Sigmoid colon (tissue), 4 donors: ENCODE measurements at regions not wholly inside any gene's neighbourhood (a gene's known extent, or its start where the extent isn't known, plus 50 kb on each side); places are given as distances from the start of the nearest gene placed in this dataset.

Source experiments
- EP300 ChIP-seq, 4 donors: sonication (generic); formaldehyde crosslinking; IDR thresholded peaks; one replicate each; pipeline ENCODE4 v1.6.1; 2017; ENCODE audit warnings: antibody characterized with exemption in 4 of 4
- POLR2A ChIP-seq, 2 donors: fragments of 450-650 bp; IDR thresholded peaks; one replicate each; pipeline ENCODE4 v1.6.1; 2016; ENCODE audit warnings: antibody characterized with exemption in 2 of 2, mild to moderate bottlenecking in 2 of 2, moderate library complexity in 2 of 2
- POLR2AphosphoS5 ChIP-seq, 4 donors: sonication (generic); formaldehyde crosslinking; IDR thresholded peaks; one replicate each; pipeline ENCODE4 v1.6.1; 2017; ENCODE audit warnings: antibody characterized with exemption in 4 of 4
- TF ChIP-seq, protein P1 (sequence below), 4 experiments: fragments of 450-650 bp in 3 of 4; fragments of 200-600 bp in 1 of 4; IDR thresholded peaks; one replicate each; pipeline ENCODE4 v1.5.1; 2016 to 2019; ENCODE audit warnings: antibody characterized with exemption in 4 of 4, mild to moderate bottlenecking in 3 of 4, moderate library complexity in 2 of 4

GRCh38 chr4:144582105-144582850 is 63.7 kb upstream of the HHIP start:
- TF ChIP-seq, protein P1, sequence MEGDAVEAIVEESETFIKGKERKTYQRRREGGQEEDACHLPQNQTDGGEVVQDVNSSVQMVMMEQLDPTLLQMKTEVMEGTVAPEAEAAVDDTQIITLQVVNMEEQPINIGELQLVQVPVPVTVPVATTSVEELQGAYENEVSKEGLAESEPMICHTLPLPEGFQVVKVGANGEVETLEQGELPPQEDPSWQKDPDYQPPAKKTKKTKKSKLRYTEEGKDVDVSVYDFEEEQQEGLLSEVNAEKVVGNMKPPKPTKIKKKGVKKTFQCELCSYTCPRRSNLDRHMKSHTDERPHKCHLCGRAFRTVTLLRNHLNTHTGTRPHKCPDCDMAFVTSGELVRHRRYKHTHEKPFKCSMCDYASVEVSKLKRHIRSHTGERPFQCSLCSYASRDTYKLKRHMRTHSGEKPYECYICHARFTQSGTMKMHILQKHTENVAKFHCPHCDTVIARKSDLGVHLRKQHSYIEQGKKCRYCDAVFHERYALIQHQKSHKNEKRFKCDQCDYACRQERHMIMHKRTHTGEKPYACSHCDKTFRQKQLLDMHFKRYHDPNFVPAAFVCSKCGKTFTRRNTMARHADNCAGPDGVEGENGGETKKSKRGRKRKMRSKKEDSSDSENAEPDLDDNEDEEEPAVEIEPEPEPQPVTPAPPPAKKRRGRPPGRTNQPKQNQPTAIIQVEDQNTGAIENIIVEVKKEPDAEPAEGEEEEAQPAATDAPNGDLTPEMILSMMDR (IDR thresholded peaks at IDR 0.05) = no peak
- TF ChIP-seq POLR2A (IDR thresholded peaks at IDR 0.05) = no peak
- no peak for TF ChIP-seq EP300 (IDR thresholded peaks at IDR 0.05)
- TF ChIP-seq POLR2AphosphoS5 (IDR thresholded peaks at IDR 0.05) = no peak
